Midbrain (tissue), 1 donor: ENCODE measurements at regions not wholly inside any gene's neighbourhood (a gene's known extent, or its start where the extent isn't known, plus 50 kb on each side); places are given as distances from the start of the nearest gene placed in this dataset.
"Not testable (repeated sequence)": the region's sequence is repeated elsewhere in the genome, so short reads cannot be mapped to it uniquely, and the experiment has no call there.

Experiments used
- DNase-seq: peaks from one replicate; lab custom pipeline; 2025; lab: John Stamatoyannopoulos, UW

DNA sequence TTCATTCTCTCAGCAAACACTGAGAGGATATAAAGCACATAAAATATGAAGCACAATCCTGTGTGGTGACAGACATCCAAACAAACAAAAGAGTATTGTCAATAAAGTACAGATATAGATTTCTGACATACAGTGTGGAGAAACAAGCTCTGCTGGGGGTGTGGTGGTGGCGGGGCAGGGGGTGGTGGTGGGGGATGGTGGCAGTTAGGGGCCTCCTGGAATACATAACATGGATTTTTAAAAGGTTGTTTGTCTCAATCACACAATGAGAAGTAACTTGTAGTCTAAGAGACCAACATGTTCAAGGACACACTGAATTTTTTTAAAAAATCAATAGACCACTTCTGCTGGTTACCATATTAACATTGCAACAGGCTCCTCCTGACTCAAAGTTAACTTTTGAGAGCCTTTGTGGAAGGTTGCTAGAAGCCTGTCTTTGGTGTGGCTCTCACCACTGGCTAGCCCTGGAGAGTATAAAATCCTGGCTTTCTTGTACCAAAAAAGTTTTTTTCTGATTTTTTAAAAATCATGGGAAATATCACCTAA lies 1197.4 kb downstream of the SUCLG1 start:
- no peak for DNase-seq

DNA sequence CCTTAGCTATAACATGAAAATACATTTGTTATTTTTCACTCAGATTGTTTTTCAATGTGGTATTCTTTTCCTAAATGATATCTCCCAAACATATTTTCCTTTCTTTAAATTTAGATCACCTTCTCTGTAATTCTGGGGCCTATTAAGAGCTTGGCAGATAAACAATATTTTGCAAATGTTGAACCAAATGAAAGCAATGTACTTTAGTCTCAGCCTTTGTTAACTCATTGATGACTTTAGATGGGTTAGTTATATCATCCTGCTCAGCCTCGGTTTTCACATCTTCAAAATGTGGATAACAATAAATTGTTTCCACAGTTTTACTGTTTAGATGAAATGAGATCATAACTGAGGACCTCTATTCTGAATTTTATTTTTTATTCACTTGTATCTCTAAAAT lies 1205.2 kb downstream of the SUCLG1 start:
- no peak for DNase-seq

DNA sequence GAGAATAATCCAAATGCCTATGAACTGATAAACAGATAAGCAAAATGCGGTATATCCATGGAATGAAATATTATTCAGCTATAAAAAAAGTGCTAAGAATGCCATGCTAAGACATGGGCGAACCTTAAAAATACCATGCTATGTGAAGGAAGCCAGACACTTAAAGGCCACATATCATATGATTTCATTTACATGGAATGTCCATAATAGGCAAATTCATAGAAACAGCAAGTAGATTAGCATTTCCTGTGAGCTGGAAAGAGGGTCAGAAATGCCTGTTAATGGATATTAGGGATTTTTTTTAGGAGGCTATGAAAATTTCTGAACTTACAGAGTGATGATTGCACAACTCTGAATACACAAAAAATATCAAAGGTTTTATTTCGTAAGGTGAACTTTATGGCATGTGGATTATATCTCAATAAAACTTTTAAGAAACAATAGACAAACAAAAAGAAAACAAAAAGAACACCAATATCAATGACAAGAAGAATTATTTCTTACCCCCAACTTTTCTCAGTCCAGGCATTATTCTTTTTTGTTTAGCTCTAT lies 1207.7 kb downstream of the SUCLG1 start:
- DNase-seq = no peak

DNA sequence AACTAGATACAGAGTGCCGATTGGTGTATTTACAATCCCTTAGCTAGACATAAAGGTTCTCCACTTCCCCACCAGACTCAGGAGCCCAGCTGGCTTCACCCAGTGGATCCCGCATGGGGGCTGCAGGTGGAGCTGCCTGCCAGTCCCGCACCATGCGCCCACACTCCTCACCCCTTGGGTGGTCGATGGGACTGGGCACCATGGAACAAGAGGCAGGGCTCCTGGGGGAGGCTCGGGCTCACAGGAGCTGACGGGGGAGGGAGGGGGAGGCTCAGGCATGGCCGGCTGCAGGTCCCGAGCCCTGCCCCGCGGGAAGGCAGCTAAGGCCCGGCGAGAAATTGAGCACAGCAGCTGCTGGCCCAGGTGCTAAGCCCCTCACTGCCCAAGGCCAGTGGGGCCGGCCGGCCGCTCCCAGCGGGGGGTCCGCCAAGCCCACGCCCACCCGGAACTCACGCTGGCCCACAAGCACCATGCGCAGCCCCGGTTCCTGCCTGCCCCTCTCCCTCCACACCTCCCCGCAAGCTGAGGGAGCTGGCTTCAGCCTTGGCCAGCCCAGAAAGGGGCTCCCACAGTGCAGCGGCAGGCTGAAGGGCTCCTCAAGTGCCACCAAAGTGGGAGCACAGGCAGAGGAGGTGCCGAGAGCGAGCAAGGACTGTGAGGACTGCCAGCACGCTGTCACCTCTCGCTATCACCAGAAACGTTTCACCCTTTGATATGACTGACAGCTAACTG lies 1213.1 kb downstream of the SUCLG1 start:
- DNase-seq = not testable (repeated sequence)

DNA sequence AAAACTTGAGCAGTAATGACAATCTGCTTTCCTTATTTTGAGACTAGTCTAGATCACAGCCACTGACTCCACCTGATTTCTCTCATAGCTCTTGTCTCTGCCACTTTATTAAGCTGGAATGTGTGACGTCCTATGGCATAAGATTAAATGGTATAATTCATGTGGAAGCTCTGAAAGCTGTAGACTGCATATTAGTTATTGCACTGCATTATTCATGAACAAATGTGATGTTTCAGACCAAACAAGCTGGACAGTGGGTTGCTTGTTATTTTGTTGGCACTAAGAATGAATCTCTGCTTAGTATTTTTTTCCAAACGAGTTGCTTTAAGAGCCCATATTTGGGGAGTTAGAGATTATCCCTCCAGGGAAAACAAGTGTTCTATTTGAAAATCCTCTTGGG lies 1218.5 kb downstream of the SUCLG1 start:
- peak; percentile 1 for DNase-seq

DNA sequence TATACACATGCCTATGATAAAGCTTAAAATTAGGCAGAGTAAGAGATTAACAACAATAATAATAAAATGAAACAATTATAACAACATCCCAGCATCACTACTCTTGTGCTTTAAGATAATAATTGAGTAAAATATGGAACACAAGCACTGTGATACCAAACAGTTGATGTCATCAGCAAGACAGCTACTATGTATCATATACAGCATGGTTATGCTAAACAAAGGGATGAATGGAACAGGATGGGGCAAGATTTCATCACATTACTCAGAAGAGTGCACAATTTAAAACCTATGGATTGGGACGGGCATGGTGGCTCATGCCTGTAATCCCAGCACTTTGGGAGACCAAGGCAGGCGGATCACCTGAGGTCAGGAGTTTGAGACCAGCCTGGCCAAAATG lies 1221.0 kb downstream of the SUCLG1 start:
- DNase-seq = no peak

DNA sequence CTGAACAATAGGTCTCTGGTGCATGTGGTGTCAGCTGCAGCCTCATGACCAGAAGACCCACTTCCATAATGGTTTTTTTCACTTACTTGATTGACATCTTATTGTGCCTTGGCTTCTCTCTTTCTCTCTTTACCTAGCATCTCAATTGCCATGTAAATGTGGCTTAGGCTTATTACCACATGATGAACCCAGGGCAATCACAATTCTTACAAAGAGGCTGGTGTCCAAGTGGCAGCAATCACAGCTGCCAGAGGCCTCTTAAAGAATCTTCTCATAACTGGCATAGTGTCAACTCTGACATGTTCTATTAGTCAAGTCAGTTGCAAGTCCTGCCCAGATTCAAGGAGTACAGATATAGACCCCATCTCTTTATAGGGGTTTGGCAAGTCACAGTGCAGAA lies 1224.8 kb downstream of the SUCLG1 start:
- DNase-seq = no peak

DNA sequence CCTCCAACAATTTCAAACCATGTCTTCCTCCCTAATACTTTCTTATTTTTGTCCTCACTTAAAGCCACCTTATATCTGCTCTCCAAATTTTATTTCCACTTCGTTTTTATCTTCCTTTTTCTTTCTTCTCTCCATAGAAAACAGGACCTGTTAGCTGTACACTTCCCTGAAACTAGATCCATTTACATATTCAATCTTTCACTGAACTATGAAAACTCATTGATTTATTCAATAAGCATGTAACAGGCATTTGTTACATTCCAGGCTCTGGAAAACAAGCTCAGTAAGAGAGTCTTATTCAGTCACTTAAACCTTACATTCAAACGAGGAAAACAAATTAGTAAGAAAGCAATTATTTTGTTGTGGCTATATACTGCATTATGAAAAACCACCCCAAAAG lies 1225.3 kb downstream of the SUCLG1 start:
- DNase-seq = no peak

DNA sequence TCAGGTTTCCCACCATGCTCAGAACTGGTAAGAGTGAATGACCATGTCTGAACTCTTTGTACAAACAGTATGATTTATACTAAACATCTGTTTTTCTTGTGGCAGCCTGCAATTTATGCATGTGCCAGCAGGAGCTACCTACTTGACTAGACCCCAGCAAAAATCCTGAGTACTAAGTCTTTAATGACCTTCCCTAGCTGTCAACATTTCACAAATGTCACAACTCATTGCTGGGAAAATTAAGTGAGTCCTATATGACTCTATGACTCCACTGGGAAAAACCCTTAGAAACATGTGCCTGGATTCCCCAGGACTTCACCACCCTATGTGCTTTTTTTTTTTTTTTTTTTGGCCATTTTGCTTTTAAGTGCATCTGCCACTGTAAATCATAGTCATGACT lies 1225.8 kb downstream of the SUCLG1 start:
- no peak for DNase-seq

DNA sequence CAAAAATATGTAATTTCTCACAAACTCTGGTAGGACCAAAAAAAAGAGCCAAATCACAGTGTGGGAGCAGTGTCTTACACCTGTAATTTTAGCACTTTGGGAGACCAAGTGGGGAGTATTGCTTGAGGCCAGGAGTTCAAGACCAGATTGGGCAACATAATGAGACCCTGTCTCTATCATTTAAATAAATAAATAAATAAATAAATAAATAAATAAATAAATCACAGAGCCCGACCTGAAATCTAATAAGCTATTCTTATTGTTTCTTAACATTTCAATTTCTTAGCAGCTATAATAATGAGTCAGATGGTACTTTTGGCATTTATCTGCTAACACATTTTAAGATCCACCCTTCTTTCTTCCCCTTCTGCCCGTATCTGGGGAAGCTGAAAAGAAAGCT lies 1229.6 kb downstream of the SUCLG1 start:
- no peak for DNase-seq

DNA sequence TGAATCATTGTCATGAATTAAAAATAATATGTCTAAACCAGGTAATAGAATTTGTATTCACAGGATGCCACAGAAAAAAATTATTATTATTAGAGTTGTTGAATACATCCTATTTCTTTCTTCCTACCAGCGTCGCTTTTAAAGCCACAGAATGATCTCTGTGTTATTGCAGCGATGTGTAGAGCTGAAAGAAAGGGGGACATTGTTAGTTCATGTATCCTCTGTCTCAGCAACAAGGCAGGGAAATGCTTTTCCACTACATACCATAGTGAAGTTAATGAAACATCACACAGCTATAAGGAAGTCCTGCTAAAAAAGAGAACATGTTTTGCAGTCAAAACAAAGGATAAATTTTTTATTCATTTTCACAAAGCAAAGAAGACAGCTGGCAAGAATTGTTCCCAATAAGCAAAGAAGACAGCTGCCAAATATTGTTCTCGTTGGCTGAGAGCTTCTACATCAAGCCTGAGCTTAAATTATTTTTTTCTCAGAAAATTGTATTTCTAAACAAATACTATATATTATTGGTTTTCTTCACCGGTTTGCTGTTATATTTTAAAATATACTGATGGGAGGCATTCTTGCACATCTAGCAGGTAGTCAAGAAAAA lies 1234.4 kb downstream of the SUCLG1 start:
- DNase-seq = peak; percentile 23

DNA sequence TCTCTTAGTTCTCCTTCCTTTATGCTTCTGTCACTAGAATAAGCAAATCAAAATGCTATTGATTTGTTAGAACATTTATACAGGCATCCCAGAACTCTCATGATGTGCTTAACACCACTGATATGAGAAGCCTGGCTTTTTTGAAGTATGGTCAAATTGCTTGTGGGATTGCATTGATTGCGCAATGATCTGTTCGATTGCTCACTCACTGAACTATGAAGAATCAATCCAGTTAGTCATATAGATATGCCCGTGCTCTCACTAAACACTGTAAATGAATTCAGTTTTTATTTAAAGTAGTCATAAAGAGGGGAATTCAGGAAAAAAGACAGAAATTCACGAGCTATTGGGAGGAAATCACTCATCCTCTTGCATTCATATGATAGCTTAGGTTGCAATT lies 1237.8 kb downstream of the SUCLG1 start:
- no peak for DNase-seq

DNA sequence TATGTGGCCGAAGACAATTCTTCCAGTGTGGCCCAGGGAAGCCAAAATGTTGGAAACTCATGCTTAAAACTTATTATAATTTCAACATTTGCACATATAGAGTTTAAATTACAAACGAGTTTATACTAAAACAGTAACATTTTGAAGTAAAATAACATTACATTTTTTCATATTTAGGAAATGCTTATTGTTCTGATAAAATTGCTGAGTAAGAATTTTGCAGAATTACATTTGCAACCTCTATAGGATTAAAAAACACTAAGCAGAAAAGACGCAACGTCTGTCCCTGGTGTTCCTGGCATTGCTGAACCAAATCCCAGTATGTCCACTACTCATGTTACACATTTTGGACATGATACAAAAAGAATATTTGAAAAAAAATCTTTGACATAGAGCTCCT lies 1241.2 kb downstream of the SUCLG1 start:
- DNase-seq = no peak

DNA sequence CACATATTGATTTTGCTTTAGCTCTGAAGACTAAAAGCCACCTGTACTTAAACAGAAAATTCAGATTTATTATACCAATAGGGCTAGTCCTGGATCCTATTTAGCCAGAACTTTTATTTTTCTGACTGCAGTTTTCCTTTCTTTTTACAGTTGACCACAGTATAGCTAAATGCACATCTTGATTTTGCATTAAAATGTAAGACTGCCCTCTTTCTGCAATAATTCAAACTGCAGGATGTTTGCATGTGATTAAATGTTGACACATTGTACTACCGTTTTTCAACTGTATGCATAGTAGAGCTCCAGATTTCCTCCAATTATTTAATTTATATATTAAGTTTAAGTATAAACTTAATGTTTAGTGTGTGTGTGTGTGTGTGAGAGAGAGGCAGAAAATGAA lies 1262.9 kb downstream of the SUCLG1 start:
- peak; percentile 42 for DNase-seq

DNA sequence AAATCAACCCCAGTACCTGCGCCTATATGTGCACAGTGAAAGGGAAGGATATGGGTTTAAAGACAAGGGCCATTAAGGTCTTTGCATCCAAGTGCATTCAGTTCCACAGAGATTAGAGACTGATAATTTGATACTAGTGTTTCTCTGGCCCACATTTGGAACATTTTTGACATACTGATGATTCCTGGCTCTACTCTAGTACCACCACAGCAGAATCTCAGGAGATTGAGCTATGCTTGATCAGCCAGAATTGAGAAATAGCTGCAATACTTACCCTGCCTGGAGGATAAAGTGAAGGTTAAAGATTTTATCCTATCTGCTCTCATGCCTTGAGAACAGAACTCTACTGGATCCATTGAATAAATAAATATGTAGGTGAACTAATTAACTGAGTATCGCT lies 1267.8 kb downstream of the SUCLG1 start:
- DNase-seq = no peak

DNA sequence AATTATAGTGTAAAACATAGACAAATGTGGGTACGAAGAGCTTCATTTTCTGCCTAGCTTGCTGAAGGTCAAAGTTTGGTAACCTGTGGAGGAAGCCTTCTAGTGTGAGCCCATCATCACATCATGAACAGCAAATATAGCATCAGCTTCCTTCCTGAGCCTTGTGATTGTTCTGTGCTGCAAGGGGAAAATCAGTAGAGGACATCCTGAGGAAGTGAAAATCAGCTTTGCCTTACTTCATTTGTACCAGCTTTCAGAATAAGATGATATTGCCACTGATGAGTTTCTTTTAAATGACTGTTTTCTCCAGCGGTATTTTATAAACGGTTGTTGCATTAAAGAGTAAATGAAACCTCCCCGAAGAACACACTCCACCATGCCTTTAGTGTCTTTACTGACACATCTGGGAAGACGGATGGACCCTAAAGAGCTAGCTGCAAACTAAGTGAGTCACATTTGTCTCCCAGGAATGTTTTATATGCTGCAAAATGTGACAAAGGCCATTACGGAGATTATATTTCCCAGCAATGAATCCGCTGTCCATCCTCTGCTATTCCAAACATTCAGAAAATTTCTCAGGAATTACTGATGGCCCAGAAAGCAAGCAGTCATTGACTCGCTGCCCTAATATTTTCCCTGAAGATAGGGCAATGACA lies 1272.8 kb downstream of the SUCLG1 start:
- no peak for DNase-seq

DNA sequence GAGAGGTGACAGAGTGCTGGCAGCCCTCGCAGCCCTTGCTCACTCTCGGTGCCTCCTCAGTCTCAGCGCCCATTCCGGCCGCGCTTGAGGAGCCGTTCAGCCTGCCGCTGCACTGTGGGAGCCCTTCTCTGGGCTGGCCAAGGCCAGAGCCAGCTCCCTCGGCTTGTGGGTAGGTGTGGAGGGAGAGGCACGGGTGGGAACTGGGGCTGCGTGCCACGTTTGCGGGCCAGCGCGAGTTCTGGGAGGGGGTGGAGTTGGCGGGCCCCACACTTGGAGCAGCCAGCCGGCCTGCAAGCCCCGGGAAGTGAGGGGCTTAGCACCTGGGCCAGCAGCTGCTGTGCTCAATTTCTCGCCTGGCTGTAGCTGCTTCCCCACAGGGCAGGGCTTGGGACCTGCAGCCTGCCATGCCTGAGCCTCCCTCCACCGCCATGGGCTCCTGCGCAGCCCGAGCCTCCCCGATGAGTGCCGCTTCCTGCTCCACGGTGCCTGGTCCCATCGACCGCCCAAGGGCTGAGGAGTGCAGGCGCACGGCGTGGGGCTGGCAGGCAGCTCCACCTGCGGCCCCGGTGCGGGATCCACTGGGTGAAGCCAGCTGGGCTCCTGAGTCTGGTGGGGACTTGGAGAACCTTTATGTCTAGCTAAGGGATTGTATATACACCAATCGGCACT lies 1278.1 kb downstream of the SUCLG1 start:
- DNase-seq = not testable (repeated sequence)

DNA sequence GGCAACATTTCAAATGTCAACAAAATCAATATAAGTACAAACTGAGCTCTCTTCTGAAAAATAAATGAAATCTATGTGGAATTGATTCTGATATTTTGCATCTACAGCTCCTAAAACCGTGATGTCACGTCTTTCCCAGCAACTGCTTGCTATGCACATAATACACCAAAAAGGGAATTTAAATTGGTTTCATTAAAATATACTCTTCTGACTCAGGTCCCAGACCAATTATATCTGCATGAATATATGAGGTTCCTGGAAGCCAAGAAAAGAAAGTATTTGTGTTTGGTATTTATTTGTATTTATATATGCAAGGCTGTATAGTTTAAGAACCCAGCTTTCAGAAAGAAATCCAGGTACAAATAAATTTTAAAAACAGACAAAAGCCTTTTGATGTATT lies 1282.5 kb downstream of the SUCLG1 start:
- DNase-seq = no peak

DNA sequence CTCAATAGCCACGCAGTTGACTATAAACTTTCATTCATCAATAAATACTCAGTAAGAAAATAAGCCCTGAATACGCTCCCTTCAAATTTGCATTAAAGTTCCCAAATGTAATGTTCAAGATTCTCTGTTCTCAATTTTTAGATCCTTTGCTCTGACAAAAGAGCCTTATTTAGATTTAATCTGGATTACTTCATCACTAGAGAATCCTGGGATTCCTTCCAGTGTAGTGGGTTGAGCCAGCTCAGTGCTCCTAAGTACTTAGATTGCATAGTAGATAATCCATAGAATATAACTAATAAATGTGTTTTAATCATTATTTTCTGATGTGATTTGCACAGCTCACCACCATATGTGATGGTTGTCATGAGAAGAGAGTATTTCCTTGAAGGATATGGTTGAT lies 1286.2 kb downstream of the SUCLG1 start:
- DNase-seq = no peak

DNA sequence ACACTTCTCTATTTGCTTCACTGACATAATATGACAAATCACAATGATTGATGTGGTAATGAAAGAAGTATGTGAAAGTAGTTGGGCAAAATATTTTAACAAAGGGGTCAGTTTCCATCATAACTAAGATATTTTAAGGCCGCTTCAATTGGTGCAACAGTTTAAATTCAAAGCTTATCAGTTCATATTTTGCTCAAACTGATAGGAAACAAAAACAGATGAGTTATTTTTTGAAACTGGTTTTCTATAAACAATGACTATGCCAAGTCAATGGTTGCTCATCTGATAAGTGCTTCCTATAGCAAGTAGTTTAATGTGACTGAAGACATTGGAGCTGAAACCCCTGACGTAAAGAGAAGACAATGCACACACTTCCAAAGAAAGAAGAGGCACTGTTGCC lies 1290.7 kb downstream of the SUCLG1 start:
- DNase-seq = no peak

DNA sequence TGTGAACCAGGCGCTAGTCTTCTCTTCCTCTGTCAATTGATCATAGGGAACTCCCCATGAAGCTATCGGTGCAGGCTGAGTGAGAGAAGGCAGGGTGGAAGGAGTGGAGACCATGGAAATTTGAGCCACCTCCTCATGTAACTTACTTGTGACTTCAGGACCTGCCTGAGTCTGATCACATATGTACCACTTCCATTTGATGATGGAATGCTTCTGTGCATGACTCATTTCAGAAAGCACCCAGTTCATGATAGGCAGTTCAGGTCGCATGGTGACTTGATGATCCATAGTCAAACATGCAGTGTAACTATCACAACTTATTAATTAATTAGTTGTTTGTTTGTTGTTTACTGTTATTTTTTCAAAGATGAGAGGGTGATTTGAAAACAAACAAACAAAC lies 1296.7 kb downstream of the SUCLG1 start:
- DNase-seq = no peak

DNA sequence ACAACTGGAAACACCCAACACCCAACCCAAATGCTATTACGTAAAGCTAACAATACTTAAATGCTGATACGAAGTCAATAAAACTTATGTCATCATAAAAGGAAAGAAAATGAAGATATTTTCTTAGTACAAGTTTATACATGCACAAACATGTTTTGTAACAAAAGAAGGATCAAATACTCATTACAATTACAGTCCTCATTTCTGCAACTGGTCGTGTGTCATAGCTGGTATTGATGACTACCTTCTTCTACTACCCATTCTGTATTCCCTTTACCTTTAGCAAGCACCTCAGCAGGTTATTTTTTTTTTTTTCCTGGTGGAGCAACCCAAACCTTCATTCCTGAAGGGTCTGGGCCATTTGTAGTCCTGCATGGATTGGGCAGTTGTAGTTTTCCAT lies 1298.5 kb downstream of the SUCLG1 start:
- no peak for DNase-seq
